Activated T-helper 9 cell treated with anti-CD3 and anti-CD28 coated beads, Interleukin-2, amount 50 U/mL, for 16 hours (primary cell): ENCODE measurements at regions not wholly inside any gene's neighbourhood (a gene's known extent, or its start where the extent isn't known, plus 50 kb on each side); places are given as distances from the start of the nearest gene placed in this dataset.

Experiments used
- DNase-seq: peaks from one replicate; pipeline ENCODE4 v3.0.0-alpha.2; 2020; ENCODE audit warnings: low read depth

DNA sequence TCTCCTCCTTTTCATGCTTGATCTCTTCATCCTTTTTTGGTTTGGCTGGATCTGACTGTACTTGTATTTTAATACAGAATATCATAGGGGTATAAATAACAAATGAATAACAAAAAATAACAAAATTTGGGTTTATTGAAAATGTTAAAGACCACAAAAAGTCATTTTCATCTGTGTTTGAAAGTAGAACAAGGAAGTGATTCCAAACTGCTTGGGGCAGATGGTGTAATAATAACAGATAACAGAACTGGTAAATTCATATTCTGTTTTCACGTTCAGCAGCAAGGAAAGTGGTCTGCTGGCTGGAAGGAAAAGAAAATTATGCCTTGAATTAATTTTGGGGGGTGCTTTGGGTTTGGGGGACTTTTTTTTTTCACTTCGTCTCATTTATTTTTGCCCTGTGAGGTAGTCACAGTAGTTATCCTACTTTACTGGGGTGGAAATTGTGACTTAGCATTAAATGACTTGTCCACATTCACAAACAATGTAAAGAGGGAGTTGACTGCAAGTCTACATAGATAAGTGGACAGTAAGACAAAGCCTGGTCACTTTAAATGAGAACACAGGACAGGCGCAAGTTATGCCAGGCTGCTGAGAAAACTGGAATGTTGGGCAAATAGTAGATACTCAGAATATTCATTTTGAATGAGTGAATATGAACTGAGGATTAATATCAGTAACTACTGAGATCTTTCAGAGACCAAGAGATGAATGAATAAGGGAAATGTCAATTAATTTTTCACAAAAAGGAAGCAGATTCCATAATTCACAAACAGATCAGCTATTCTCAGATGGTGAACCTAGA lies 193.9 kb upstream of the CITED2 start:
- DNase-seq = no peak

DNA sequence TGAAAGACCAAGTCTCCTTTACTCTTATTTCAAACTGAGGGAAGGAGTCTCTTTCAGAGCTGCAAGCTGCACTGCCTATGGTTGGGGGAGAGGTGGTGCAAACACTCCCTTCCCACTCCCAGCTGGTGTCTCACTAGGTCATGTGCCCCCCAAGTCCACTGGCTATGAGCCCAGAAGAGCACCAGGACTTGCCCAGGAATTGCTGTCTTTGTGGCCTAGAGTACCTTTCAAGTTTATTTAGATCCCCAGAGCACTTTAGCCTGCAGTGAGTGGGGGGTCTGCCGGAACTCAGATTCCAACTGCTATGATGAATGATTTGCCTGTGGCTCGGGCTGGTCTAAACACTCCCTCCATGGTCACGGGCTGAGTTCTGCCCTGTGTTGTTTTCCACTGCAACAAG lies 192.6 kb upstream of the CITED2 start:
- DNase-seq = no peak

DNA sequence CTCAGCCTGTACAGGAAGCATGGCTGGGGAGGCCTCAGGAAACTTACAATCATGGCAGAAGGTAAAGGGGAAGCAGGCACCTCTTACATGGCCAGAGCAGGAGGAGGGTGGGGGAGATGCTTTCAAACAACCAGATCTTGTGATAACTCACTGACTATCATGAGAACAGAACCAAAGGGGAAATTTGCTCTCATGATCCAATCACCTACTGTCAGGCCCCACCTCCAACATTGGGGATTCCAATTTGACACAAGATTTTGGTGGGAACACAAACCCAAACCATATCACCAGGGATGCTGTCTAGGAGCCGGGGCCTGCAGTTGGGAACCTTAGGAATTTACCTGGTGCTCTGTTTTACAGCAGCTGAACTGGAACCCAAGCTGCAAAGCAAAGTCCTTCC lies 191.1 kb upstream of the CITED2 start:
- no peak for DNase-seq

DNA sequence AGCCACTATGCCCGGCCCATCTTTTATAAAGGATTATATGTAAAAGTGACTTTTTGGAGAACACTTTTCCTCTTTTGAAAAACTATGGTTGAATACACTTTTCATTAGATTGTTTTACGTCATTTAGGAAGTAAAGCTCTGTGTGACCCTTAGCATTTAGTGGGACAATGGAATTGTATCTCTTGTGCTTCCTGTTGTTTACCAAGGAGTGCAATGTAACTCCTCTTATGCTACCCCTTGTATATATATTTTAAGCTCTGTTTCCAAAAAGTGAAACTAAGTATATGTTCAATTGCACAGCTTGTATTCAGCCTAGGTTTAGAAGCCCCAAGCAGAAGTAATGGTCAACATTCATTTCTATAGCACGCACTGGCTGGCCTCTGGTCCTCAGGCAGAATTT lies 183.1 kb upstream of the CITED2 start:
- DNase-seq = no peak

DNA sequence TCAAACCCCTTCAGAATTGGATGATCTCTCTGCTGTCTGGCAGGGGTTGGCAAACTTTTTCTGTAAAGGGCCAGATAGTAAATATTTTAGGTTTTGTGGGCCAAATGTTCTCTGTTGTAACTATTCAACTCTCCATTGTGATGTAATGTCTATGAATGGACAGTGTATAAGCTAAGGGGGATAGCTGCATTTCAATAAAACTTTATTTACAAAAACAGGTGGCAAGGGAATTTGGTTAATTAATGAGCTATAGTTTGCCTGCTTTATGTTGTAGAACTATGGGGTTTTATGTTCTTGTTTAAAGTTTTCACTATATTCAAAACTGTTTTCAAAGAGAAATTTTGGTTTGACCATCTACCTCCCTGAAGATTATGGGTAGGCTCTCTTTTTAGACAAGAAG lies 182.1 kb upstream of the CITED2 start:
- DNase-seq = no peak

DNA sequence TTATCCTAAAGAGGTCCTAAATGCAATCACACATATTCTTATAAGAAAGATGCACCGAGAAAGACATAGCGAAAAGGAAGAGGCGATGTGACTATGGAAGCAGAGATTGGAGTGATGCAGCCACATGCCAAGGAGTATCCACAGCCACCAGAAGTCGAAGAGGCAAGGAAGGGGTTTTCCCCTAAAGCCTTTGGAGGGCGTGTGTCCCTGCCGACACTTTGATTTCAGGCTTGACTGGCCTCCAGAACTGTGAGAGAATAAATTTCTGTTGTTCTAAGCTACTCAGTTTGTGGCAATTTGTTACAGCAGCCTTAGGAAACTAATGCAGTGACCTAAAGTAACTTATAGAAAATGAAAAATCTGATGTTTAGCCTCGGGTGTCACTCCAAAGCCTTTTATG lies 179.5 kb upstream of the CITED2 start:
- DNase-seq = no peak

DNA sequence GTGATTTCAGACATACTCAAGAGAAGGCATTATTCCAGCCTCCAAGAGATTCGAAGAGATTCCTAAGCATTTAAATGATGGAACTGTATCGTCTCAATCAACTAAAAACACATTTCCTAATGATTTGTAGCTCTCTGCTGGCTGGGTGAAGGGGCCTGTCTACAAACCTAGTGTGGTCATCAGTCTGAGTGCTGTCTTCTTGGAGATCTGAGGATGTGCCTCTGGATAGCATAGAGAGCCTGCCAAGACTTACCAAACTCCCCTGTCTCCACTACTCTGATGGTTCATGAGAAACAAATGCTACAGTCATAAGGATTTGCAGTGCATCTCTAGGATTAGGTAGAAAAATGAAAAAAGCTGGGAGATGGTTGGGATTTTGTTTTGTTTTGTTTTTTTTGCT lies 176.9 kb upstream of the CITED2 start:
- DNase-seq = no peak

DNA sequence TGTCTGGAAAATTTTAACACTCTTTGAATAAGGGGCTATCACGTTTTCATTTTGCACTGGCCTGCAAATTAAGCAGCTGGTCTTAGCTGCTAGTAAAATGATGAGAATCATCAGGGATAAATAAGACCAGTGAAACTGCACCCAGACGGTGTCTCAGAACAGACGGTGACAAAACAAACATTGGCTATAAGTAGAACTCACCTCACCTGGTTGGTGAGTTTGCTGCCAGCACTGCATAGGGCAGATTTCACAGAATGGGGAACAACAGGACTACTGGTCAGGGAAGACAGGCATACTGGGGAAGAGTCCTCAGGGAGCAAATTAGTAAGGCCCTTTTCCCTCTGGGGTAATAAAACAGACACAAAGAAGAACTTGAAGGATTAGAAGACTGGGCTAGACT lies 175.9 kb upstream of the CITED2 start:
- DNase-seq = no peak

DNA sequence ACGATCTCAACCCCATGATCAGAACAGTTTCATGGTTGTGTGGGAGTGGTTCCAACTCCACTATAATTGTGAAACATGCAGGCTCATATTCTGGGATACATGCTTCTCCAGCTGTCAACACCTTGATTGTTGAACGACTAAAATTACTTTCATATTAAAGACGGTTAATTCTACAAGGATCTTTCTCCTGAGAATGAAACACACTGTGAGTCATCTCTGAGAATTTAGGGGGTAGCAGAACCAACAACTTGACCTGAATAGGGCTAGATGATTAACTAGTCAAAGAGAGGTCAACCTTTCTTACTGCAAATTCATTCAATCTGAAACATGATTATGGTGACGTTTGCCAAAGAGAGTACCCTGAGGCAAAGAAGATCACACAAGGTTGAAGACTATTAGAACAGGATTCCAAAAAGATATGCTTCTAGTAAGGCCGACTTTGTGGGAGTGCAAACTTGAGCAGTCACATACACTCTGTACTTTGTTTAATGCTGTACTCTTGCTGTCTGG lies 175.2 kb upstream of the CITED2 start:
- DNase-seq = no peak

DNA sequence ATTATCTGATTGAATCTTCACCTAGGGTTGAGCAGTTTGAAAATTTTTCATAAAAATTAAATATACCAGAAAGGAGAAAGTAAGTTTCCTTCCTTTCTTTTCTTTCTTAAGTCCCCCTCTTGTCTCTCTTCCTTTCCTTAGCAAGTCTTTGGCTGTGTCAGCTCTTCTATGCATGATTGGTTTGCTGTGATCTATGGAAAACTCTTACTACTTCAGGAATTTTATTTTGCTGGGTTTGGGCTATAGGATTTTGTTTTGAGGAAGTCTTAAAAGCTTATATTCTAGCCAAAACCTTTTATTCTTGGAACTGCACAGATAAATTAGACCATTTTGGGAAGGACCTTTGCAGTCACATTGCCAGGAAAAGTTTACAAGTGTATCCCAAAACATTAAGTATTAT lies 173.4 kb upstream of the CITED2 start:
- DNase-seq = no peak

DNA sequence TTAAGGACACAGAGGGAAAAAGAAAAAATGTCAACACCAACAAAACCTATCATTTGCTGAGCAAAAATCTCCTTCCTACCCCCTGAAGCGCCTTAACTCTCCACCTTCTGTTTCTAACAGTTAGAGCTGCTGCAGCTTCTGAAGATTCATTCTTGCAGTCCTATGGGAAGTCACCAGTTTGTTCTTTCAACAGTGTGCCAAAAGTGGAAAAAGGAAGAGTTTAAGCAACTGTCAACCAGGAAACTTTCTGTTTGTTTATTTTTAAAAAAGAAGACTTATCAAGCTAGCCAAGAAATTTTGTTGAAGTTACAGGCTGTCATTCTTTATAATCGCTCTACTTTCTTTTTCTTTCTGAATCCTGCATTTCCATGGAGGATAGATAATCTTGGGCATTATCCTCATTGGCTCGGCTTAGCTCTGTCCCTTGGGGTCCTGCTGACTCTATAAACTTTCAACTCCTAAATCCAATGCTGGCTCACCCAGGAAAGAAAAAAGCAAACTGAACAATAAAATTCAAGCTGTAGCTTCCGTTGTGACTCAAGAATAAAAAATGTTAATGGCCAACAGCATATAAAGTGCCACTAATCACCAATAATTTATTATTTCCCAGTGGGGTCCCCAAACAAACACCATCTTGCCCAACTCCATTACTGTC lies 172.8 kb upstream of the CITED2 start:
- DNase-seq = no peak

DNA sequence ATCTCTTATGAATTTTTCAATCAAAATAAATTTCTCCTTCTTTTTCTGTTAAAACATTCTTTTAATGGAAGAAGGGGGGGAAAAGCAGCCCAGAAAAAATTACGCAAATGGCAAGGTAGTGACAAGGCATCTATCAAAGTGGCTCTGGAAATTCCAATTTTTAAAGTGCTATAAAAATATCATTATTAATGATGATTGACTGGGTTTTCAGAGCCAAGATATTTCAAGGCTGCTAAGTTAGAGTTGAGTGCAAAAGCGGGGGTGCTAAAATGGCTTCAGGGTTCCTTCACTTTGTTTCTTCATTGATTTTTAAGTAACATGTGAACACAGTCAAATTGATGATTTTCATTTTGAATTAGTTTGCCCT lies 171.6 kb upstream of the CITED2 start:
- no peak for DNase-seq

DNA sequence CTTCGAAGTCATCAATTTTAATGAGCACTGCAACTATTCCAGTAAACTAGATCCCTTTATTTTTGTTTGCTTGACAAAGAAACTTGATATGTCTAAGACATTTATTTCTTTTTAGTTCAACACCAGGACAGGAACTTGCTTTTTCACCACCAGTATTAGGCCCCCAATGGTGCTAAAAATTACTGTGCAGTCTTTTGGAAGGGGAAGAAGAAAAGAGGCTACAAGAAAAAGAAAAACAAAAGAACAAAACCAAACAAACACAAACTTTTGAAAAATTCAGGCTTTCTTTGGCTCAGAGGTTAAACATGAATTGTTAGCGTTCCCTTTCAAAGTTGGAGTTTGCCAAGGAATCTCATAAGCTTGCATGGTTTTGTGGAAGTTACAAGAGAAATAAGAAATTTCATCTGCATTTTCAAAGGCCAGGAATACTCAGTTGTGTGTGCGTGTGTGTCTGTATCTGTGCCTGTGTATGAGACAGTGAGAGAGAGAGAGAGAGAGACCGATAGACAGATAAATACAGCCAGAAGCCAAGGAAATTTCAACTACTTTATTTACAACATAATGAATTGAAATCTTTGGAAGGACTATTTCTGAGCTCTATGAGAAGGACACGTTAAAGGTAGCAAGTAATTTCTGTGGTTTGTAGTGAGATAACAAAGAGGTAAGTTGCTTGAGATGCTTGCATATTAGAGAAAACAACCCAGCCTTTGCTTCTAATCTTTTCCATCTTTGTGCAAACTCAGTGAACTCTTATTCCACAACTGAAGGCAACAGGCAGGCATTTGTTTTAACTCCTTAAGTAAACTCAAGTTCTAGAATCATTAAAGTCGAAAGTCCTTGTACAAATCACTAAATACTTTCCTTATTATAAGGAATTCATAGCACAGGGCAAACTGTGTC lies 171.0 kb upstream of the CITED2 start:
- DNase-seq = no peak

DNA sequence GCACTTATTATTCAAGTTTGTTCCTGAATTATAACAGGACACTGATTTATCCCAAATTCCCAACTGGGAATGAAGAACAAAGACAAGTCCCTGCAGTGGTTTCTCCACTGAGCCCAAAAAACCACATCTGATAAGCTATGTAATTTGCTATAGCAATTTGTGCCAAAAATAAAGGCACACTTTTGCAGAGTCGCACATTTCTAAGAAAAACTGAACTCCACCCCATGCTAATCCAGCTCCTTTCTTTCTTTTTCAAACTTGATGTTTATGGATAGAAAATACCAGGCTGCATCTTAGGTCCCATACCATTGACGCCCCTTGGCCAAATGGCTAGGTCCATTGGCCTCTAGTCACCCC lies 170.2 kb upstream of the CITED2 start:
- no peak for DNase-seq

DNA sequence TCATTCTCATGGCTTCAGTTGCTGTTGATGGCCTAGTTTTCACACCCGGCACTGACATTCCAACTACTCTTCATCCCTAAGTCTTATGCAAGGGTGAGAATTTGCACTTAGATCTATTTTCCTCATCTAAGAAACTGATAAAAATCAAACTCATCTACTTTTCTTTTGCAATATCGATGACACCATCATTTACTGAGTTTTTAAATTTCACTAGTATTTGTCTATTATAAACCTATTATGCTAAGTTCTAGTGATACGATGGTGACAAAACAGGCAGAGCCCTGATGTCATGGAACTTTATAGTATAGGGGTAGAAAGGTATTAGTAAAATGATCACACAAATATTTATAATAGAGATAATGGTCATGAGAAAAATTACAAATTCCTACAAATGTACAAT lies 167.9 kb upstream of the CITED2 start:
- no peak for DNase-seq

DNA sequence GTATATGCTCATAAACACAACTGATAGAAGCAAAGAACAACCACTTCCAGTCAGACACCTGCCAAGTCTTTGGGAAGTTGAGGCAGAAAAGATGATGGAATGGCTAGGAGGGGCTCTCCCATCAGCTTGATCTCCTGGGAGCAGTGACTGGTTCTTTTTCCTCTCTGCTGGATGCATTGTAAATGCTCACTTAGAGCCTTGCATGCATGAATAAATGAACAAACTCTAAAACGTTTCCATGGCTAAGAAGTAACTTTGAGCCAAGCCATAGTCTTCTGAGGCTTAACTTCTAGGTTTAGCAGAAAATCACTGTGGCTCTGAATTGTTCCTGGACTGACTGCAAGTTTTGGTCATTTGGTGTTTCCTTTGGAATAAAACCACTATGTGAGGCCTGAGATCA lies 166.4 kb upstream of the CITED2 start:
- DNase-seq = no peak

DNA sequence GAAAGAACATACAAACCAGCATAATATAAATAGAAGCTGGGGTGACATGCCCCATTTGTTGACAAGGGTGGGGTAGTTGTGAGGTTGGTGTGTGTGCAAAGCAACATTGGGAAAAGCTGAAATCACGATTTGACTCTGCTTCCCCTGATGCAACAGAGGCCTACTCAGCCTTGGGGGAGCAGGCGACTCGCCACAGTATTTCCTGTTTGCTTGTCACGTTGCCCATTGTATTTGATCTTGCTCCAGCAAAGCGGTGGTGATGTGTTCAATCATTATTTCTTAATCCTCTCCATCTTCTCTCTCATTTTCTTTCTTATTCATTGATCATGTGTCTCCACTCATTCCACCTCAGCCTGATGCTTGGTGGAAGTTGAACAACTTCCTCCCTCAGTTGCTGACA lies 165.8 kb upstream of the CITED2 start:
- DNase-seq = peak; percentile 39

DNA sequence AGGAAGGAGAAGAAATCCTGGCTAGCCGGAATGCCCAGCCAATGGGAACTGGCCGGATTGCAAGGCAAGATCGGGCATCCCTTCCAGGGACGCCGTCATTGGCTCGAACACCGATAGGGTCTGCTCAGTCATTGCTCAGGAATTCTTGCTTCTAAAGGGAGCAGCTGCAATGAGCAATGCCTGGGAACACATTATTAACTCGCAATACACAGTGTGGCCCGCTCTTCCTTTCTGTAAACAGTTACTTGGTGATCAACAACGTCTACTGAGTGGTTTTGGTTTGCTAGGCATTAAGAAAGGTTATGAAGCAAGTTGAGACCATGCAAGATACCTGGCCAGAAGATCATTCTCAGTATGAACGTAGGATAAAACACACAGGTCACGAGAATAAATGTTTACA lies 165.4 kb upstream of the CITED2 start:
- no peak for DNase-seq

DNA sequence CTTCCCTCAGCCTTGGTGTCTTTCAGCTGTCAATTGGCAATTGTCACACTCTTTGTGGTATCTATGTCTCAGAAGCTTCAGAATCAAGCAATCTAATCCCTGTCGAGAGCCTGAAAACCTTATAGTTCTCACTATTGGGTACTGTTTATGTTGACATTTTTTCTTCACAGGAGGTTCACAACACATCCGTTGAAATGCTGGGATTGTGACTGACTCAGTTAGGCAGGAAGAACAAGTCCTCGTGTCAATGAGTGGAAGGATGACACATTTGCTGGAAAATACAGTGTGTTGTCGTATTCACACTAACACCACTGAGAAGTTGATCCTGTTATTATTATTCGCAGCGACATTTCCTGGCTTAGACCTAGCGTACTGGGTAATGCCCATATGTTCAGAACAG lies 163.9 kb upstream of the CITED2 start:
- no peak for DNase-seq

DNA sequence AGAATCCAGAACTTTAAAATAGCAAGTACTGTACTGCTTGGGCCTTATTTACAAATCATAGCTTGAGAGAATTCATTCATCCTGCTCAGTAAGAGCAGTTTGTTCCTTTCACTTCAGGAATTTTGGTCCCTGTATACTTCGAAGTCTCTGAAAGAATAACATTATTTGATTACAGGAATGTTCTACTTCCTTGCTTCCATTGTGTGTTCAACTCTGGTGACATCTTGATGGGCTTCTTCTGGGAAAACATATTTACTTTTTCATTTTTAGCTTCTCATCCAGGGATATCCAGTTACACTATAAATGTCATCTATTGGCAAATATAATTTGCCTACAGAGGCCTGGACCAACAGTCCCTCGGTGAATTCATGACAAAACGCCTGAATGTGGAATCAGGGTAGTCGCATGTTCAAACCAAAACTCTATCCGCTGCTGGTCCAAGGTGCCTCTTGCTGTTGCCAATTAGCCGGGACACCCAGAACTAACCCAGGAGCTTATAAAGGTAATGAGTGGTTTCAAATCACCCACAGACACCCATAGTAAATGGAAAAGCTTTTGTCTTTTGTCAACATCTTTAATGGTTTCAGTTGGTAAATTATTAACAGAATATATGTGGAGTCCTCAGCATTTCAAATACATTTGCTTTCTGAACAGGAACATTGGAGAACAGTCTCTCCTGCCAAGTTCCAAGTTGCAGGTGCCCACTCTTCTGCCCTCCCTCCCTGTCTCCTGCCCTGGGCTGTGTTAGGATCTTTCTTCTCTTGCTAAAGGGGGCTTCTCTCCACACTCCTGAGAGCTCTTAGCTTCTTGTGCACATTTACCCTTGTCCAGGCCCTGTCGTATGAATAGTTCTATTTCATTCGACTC lies 162.5 kb upstream of the CITED2 start:
- DNase-seq = no peak

DNA sequence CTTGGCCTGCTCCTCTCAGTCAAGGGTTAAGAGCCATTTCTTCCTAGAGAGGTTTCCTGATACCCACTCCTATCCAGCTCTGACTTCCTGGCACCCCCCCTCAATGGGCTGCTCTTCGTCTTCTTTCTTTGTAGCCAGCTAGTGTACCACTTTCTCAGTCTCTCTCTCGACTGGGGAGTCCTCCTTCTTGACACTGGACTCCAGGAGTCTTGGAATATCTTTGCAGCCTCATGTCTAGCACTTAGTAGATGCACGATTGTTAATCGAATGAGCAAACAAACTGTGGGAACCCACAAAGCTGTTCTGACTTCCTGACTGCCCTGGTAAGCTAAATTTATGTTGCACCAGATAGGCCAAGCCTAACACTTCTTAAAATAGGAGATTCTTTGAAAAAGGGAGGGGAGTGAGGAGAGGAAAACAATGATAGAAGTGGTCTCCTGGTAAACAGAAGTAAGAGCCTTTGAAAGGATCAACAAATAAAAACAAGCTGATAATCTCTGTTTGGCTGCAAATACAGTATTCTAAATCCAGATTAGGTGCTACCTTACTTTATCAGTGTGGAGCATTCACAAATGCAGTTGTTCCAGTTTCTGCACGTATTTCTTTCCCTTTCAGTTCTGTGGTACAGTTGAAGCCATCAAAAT lies 160.1 kb upstream of the CITED2 start:
- no peak for DNase-seq
